ENCODE measurements at regions not wholly inside any gene's neighbourhood (a gene's known extent, or its start where the extent isn't known, plus 50 kb on each side); places are given as distances from the start of the nearest gene placed in this dataset.
"Not testable (repeated sequence)": the region's sequence is repeated elsewhere in the genome, so short reads cannot be mapped to it uniquely, and the experiment has no call there.

GRCh38 chr6:3966426-3966825, 112.5 kb downstream of the FAM217A start:
- 31% methylated on average over 9 of the region's 9 CpGs for whole genome bisulfite sequencing (ENCODE audit: insufficient coverage, low coverage, missing lambda C conversion rate)
- DNase-seq (ENCODE audit: extremely low read depth in 1 of 4, low spot score in 3 of 4) (no peak), FAIRE-seq (no peak), ATAC-seq (no peak)
- no peaks in the 10 kb centered on the region for H3K9me1 ChIP-seq (ENCODE audit: control insufficient read depth, insufficient read depth, low read length)
- H3K27ac ChIP-seq (ENCODE audit: extremely low read depth, low read depth, low read length), result no peak overlapping the region
- no peaks in the 10 kb centered on the region for H3K79me2 ChIP-seq (ENCODE audit: control insufficient read depth, insufficient read depth, low read length)
- no peaks in the 10 kb centered on the region for H3K36me3 ChIP-seq (ENCODE audit: control insufficient read depth, insufficient read depth, low read length)
- no peak overlapping the region for H3K4me2 ChIP-seq (ENCODE audit: insufficient read depth, low read length)
- no peaks in the 10 kb centered on the region for H3K9me3 ChIP-seq (replicated peaks; ENCODE audit: control insufficient read depth, insufficient read depth, low read depth, low read length)
- peaks cover 9 to 29% of the 10 kb centered on the region in 2 experiments for H3K27me3 ChIP-seq (ENCODE audit: control insufficient read depth in 2 of 2, insufficient read depth in 2 of 2, low read length in 2 of 2)
- H3K4me1 ChIP-seq (replicated peaks in 1 of 2; ENCODE audit: control insufficient read depth in 2 of 2, insufficient read depth in 2 of 2, low read length in 2 of 2), result no peaks in the 10 kb centered on the region
- H3K9ac ChIP-seq (ENCODE audit: insufficient read depth in 1 of 2, low read depth in 2 of 2, low read length in 2 of 2), result no peak overlapping the region
- in situ Hi-C loops (cut with MboI) (no loop called here), intact Hi-C loops (cut with micrococcal nuclease) (no loop called here)
- BruUV-seq (replicated peaks), result no TSS peak
- POLR2A ChIA-PET, result interaction anchor here (0.6 to 0.8 kb wide), 2 partner anchors 10 to 26 kb away, joined by 3 to 4 read pairs; no protein-coding TSS in a partner anchor
- no peak overlapping the region for H2AFZ ChIP-seq (ENCODE audit: low read depth, low read length)
- no peak for TF ChIP-seq ZNF253 (CRISPR knock-in tag; conservative IDR thresholded peaks at IDR 0.05)
- H3K4me3 ChIP-seq, result no peak overlapping the region
- H4K20me1 ChIP-seq (replicated peaks; ENCODE audit: control insufficient read depth, insufficient read depth, low read length), result no peaks in the 10 kb centered on the region
- CTCF ChIA-PET (ENCODE audit: low intra/inter-chr PET ratio), result no interaction called here

DNA sequence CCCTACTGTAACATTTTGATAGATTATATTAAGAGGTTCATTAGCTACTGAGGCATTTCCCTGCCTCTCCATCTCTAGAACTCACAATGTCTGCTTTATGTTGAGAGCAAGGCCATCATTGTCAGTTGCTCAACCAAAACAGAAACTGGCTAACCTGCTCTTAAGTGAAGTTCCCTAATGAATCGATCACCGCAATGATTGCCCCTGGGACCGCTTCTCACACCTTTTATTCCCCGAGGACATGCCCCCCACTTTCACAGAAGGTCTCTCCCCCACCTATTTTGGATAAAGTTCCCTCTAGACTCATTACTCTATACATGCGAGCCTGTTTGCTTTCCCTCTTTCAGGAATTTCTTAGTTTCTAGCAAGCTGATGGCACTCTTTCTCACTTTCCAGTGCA, 108.8 kb downstream of the FAM217A start:
- BruUV-seq (replicated peaks), result no TSS peak
- in situ Hi-C loops (cut with MboI), result no loop called here
- DNase-seq (ENCODE audit: extremely low read depth in 1 of 4, low spot score in 3 of 4), result no peak

GRCh38 chr6:3973152-3973551, 105.8 kb downstream of the FAM217A start:
- H3K4me1 ChIP-seq (replicated peaks in 1 of 2; ENCODE audit: control insufficient read depth in 2 of 2, insufficient read depth in 2 of 2, low read length in 2 of 2); H4K20me1 ChIP-seq (replicated peaks; ENCODE audit: control insufficient read depth, insufficient read depth, low read length); DNase-seq (ENCODE audit: extremely low read depth in 1 of 4, low spot score in 3 of 4); BruUV-seq (replicated peaks); H3K4me3 ChIP-seq; ATAC-seq; FAIRE-seq; H3K27ac ChIP-seq (ENCODE audit: extremely low read depth, low read depth, low read length); H3K9ac ChIP-seq (ENCODE audit: insufficient read depth in 1 of 2, low read depth in 2 of 2, low read length in 2 of 2); in situ Hi-C loops (cut with MboI); H3K9me3 ChIP-seq (replicated peaks; ENCODE audit: control insufficient read depth, insufficient read depth, low read depth, low read length); H3K9me1 ChIP-seq (ENCODE audit: control insufficient read depth, insufficient read depth, low read length); POLR2A ChIA-PET; CTCF ChIA-PET (ENCODE audit: low intra/inter-chr PET ratio); H3K79me2 ChIP-seq (ENCODE audit: control insufficient read depth, insufficient read depth, low read length); H3K4me2 ChIP-seq (ENCODE audit: insufficient read depth, low read length); H3K36me3 ChIP-seq (ENCODE audit: control insufficient read depth, insufficient read depth, low read length); H2AFZ ChIP-seq (ENCODE audit: low read depth, low read length): not testable (repeated sequence)
- WGBS (ENCODE audit: insufficient coverage, low coverage, missing lambda C conversion rate), result 0% methylated on average over 3 of the region's 3 CpGs
- intact Hi-C loops (cut with micrococcal nuclease), result loop anchor here (10.0 kb wide), 2 partner anchors 88 to 688 kb away; no protein-coding TSS in a partner anchor
- H3K27me3 ChIP-seq (ENCODE audit: control insufficient read depth in 2 of 2, insufficient read depth in 2 of 2, low read length in 2 of 2), result peaks cover 18 to 26% of the 10 kb centered on the region in 2 experiments

More for the DNA sequence above, 108.8 kb downstream of the FAM217A start:
- H3K9me3 ChIP-seq (replicated peaks; ENCODE audit: control insufficient read depth, insufficient read depth, low read depth, low read length), result no peaks in the 10 kb centered on the region
- ChIA-PET POLR2A (no interaction called here), CTCF (ENCODE audit: low intra/inter-chr PET ratio) (no interaction called here)
- intact Hi-C loops (cut with micrococcal nuclease), result loop anchor here (10.0 kb wide), 2 partner anchors 85 to 685 kb away; no protein-coding TSS in a partner anchor
- no peaks in the 10 kb centered on the region for H3K36me3 ChIP-seq (ENCODE audit: control insufficient read depth, insufficient read depth, low read length)
- H4K20me1 ChIP-seq (replicated peaks; ENCODE audit: control insufficient read depth, insufficient read depth, low read length), result no peaks in the 10 kb centered on the region
- peaks cover 6 to 27% of the 10 kb centered on the region in 2 experiments for H3K27me3 ChIP-seq (ENCODE audit: control insufficient read depth in 2 of 2, insufficient read depth in 2 of 2, low read length in 2 of 2)
- TF ChIP-seq, protein P1, sequence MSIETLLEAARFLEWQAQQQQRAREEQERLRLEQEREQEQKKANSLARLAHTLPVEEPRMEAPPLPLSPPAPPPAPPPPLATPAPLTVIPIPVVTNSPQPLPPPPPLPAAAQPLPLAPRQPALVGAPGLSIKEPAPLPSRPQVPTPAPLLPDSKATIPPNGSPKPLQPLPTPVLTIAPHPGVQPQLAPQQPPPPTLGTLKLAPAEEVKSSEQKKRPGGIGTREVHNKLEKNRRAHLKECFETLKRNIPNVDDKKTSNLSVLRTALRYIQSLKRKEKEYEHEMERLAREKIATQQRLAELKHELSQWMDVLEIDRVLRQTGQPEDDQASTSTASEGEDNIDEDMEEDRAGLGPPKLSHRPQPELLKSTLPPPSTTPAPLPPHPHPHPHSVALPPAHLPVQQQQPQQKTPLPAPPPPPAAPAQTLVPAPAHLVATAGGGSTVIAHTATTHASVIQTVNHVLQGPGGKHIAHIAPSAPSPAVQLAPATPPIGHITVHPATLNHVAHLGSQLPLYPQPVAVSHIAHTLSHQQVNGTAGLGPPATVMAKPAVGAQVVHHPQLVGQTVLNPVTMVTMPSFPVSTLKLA (conservative IDR thresholded peaks at IDR 0.05), result no peak
- no peak for TF ChIP-seq STAT5A (IDR thresholded peaks at IDR 0.05; ENCODE audit: borderline replicate concordance, low read length)
- TF ChIP-seq MTF1 (CRISPR knock-in tag; IDR thresholded peaks at IDR 0.05; ENCODE audit: borderline replicate concordance), result no peak
- no peak for TF ChIP-seq GTF2E2 (tag; IDR thresholded peaks at IDR 0.05)
- TF ChIP-seq SAFB2 (IDR thresholded peaks at IDR 0.05; ENCODE audit: borderline replicate concordance, low read depth, low read length, severe bottlenecking), result no peak
- TF ChIP-seq, protein P2, sequence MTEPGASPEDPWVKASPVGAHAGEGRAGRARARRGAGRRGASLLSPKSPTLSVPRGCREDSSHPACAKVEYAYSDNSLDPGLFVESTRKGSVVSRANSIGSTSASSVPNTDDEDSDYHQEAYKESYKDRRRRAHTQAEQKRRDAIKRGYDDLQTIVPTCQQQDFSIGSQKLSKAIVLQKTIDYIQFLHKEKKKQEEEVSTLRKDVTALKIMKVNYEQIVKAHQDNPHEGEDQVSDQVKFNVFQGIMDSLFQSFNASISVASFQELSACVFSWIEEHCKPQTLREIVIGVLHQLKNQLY (CRISPR knock-in tag; conservative IDR thresholded peaks at IDR 0.05), result no peak
- TF ChIP-seq RAD51 (IDR thresholded peaks at IDR 0.05; ENCODE audit: borderline replicate concordance, low read depth), result no peak
- no peak for TF ChIP-seq POLR2AphosphoS5 (IDR thresholded peaks at IDR 0.05; ENCODE audit: control insufficient read depth, insufficient read depth, low read depth, low read length)
- TF ChIP-seq FIP1L1 (IDR thresholded peaks at IDR 0.05; ENCODE audit: low read depth, low read length, poor library complexity, severe bottlenecking), result no peak
- no peak overlapping the region for H3K9ac ChIP-seq (ENCODE audit: insufficient read depth in 1 of 2, low read depth in 2 of 2, low read length in 2 of 2)
- no peak for FAIRE-seq
- H3K4me1 ChIP-seq (replicated peaks in 1 of 2; ENCODE audit: control insufficient read depth in 2 of 2, insufficient read depth in 2 of 2, low read length in 2 of 2), result no peaks in the 10 kb centered on the region
- no peak overlapping the region for H2AFZ ChIP-seq (ENCODE audit: low read depth, low read length)
- no peak overlapping the region for H3K4me3 ChIP-seq
- no peaks in the 10 kb centered on the region for H3K79me2 ChIP-seq (ENCODE audit: control insufficient read depth, insufficient read depth, low read length)
- H3K27ac ChIP-seq (ENCODE audit: extremely low read depth, low read depth, low read length), result no peak overlapping the region
- no peak for ATAC-seq
- H3K4me2 ChIP-seq (ENCODE audit: insufficient read depth, low read length), result no peak overlapping the region
- H3K9me1 ChIP-seq (ENCODE audit: control insufficient read depth, insufficient read depth, low read length), result no peaks in the 10 kb centered on the region
- WGBS (ENCODE audit: insufficient coverage, low coverage, missing lambda C conversion rate), result 10% methylated on average over 5 of the region's 5 CpGs
